ENCODE measurements at regions not wholly inside any gene's neighbourhood (a gene's known extent, or its start where the extent isn't known, plus 50 kb on each side); places are given as distances from the start of the nearest gene placed in this dataset.
"Not testable (repeated sequence)": the region's sequence is repeated elsewhere in the genome, so short reads cannot be mapped to it uniquely, and the experiment has no call there.

DNA sequence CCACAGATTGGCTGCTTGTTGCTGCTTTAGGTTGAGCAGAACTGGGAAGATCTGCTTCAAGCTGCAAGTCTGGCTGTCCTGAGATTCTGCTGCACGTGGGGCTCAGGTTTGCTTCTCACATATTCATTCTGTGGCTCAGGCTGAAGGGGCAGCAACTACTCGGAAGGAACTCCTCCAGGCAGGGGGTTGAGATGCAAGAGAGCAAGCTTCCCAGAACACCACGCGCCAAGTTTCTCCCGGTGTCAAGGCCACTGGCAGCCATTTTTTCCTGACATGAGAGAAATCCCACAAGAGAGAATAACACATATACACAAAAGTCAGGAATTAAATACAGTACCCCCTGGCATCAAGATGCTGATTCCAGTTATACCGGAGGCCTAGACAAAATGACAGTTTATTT, 887.6 kb upstream of the SLC10A2 start:
- DNase-seq: no peak

GRCh38 chr13:103952183-103952582, 886.0 kb upstream of the SLC10A2 start:
- no peak for DNase-seq

DNA sequence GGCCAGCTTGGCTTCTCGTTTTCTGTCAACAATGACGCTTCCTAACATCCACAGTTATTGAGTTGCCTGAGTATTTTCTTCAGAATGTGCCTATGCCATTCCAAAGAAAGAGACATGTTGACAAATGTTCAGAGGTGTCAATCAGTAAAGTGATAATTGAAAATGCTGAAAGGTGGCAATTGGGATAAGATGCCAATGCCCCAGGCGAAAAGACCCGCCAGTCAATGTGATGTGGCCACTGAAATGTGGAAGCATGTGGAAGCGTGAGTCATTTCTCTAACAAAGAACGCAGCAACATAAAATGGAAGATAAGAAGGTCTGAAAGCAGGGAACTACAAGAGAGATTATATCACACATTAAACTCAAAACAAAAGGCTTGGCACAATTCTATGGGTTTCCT, 882.2 kb upstream of the SLC10A2 start:
- DNase-seq: no peak

DNA sequence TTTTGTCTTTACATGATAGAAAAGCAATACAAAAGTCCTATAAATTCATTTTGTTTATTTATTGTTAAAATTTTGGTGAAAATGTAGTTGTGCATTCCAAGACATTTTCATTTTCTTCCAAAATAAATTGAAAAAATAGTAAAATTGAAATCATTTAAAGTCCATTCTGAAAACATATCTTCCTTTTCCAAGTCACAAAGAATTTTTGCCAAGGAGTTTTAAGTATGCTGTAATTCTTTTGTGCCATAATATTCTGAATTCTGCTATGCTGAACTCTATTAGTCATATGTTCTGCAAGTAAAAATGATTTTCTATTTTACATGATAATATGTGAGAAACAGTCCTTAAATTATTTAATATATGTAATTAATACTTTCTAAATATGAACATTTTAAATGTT, 879.6 kb upstream of the SLC10A2 start:
- no peak for DNase-seq

GRCh38 chr13:103941506-103942140, 875.4 kb upstream of the SLC10A2 start:
- no peak for DNase-seq

DNA sequence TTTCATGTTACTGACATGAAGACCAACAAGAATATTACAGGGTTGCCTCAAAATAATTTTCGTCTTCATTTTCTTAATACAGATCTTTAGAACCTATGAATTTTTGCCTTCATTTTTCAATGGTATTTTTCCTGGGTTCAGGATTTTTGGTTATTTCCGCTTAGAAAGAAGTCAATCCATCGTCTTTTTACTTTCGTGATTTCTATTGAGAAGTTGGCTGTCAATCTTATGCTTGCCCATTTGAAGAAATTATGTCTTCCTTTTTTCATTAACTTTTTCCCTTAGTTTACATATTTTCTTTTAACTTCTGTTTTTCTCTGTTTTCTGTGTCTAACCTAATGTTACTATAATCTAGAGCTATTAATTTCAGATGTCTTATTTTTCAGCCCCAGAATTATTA, 868.9 kb upstream of the SLC10A2 start:
- DNase-seq: no peak

DNA sequence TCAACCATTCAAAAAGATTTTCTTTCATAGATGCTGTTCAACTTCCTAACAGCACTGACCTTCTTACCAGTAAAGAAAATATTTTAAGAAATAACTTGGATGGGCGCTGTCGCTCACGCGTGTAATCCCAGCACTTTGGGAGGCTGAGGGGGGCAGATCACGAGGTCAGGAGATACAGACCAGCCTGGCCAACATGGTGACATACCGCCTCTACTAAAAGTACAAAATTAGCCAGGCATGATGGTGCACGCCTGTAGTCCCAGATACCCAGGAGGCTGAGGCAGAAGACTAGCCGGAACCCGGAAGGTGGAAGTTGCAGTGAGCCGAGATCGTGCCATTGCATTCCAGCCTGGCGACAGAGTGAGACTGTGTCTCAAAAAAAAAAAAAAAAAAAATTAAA, 865.7 kb upstream of the SLC10A2 start:
- DNase-seq: no peak

DNA sequence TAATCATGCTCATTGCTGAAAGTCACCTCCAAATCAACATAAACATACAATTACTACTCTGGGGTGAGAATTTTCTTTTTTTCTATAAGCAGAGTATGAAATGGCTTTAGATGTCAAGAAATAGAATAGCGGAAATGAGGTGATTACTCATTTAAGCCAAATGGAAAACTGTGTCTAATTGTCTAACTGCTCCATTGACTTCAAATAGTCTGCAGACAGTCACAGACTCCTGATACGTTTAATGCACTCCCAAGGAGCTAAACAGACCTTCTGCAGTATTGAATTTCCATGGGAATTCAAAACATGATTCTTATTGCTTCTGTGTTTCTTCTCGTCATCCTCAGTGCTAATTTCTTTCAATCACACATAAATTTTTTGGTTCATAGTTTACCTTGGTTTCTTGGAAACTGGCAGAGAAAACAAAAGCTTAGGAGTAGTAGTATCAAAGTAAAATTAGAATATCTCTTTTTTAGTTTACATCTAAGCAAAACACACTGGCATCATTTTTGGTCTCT, 865.2 kb upstream of the SLC10A2 start:
- DNase-seq: no peak

GRCh38 chr13:103926118-103926517, 859.9 kb upstream of the SLC10A2 start:
- no peak for DNase-seq

DNA sequence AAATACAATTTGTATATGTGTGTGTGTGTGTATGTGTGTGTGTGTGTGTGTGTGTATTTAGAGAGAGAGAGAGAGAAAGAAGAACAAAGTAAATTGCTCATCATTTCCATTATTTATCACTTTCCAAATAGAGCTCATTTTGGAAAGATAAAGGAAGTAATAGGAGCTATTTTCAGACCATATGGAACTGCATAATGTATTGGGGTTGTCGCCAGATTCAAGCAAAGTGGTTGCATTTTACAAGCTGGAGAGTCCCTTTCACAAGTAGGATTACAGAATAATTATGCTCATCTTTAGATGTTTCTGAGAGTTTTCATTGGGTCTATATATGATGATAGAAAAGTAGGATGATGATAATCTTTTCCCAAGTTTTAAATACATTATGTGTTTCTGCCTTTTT, 842.7 kb upstream of the SLC10A2 start:
- DNase-seq: no peak

DNA sequence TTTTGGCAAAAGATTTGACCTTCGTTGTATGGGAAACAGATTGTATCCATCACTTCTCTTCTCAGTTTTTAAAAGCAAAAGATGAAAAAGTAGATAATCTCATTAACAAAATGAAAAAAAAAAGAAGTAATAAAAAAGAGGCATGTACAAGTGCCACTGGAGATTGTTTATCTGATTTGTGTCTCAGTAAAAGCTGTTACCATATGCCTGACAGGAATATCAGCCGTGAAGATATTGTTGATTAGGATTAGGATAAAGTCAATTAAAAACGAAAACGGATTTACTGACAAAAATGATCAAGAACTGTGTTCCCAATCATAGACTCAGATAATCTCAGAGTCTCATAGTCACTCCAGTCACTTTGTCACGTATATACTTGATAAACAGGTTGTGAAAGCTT, 842.1 kb upstream of the SLC10A2 start:
- DNase-seq: no peak

DNA sequence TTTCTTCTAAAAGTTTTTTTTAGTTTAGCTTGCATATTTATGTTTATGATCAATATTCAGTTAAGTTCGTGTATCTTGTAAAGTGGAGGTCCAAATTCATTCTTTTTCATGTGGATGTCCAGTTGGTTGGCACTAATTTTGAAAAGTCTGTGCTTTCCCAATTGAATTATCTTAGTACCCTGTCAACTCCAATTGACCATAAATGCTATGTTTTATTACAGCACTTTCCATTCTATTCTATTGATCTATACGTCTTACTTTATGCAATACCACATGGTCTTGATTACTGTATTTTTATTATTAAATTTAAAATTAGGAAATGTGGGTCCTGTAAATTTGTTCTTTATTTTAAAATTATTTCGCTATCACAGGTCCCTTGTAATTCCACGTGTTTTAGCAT, 837.6 kb upstream of the SLC10A2 start:
- DNase-seq: no peak

DNA sequence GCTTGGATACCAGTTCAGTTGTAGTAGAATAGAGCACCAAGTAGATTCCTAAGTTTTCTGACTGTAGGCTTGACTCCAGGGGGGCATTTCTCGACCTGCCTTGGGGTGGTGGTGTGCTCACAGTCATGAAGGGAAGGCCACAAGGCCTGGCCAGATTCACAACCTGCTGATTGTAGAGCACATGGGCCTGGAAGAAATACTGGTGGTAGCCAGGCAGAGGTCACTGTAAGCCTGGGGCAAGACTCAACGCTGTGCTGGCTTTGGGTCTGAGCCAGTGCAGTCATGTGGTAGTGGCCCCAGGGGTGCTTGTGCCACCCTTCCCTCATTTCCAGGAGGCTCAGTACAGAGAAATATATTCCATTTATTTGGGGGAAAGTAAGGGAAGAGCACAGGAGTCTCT, 832.3 kb upstream of the SLC10A2 start:
- no peak for DNase-seq

DNA sequence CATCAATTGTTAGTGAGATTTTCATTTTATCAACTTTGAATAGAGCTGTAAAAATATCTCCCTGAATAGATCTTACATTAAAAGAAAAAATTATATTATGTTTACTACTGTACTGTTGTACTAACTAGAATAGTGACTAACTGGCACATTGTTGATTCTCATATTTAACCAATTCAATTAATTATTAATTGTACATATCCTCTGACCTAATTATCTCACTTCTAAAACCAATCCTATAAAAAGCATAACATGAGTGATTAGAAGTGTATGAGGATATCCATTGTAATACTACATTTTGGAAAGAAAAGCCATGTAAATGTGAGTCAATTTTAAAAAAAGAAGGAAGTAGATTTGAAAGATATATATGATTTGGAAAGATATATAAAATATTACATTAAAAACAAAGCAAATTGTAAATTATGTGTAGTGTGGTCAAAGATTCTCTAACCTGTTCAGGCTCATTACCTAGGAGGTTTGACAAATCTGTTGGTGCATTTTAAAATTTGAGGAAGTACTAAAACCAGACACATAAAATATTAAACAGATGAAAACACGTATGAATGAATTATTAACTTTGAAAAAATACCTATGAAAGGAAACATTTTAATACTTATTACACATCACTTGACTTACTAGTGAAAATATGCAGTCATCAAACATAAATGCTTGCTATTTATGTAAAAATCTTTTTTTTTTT, 829.8 kb upstream of the SLC10A2 start:
- no peak for DNase-seq

- no peak for DNase-seq
Measured at GRCh38 chr13:103894626-103895025, 828.4 kb upstream of the SLC10A2 start.

- DNase-seq: peak in 2 of 51 donors; percentile 11 to 42
Measured at GRCh38 chr13:103884101-103884723, 818.0 kb upstream of the SLC10A2 start.

GRCh38 chr13:103883698-103884097, 817.5 kb upstream of the SLC10A2 start:
- DNase-seq: peak in 6 of 51 donors; percentile 2 to 66 (median 6)

GRCh38 chr13:103883164-103883563, 816.9 kb upstream of the SLC10A2 start:
- peak in 49 of 51 donors; percentile 8 to 87 (median 63) for DNase-seq

DNA sequence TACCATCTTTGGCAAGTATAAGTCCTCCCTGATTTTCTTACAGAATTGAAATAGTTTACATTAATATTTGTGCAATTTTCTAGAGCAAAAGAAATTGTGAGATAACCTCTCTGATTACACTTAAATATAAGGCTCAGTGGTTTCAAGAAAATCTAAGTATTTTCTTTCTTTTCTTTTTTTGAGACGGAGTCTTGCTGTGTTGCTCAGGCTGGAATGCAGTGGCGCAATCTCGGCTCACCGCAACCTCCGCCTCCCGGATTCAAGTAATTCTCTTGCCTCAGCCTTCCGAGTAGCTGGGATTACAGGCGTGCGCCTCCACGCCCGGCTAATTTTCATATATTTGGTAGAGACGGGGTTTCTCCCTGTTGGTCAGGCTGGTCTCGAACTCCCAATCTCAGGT, 813.9 kb upstream of the SLC10A2 start:
- not testable (repeated sequence) for DNase-seq

DNA sequence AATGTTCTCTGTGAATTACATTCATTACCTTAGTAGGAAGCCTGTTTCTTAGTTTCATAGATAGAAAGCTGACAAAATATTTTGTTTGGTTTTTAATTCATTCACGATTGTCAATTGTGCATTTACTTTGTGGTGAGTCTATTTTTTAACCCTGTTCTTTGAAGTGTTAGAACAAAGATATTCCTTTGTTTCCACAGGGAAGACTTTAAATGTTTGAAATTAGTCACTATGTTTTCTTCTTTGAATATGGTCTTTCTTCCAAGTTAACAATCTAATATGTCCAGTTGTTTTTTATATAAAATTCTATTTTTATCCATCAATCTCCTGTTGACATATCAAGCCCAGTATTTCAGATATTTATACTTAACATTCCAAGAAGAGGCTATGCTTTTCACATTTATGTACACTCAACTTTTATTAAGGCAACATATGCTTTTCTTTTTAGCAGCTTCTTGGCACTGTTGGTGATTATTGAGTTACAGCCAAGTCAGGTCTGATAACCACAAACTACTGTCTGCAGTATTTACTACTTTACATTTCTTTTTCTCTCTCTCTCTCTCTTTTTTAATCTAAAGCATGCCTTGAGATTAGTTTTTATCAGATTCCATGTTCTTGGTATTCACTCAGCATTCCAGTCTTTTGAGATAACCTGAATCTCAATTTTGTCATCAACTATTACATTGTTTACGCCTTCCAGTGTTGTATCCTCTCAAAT, 812.8 kb upstream of the SLC10A2 start:
- DNase-seq: no peak

GRCh38 chr13:103876571-103876970, 810.4 kb upstream of the SLC10A2 start:
- no peak for DNase-seq

- no peak for DNase-seq
Measured at GRCh38 chr13:103873725-103874124, 807.5 kb upstream of the SLC10A2 start.

All from hypothalamus (tissue), 51 donors.